ENCODE measurements at regions not wholly inside any gene's neighbourhood (a gene's known extent, or its start where the extent isn't known, plus 50 kb on each side); places are given as distances from the start of the nearest gene placed in this dataset.

- ChIA-PET POLR2A (no interaction called here), CTCF (no interaction called here)
- H3K27me3 ChIP-seq (ENCODE audit: control insufficient read depth, insufficient read depth, low read length): no peaks in the 10 kb centered on the region
- H3K9me3 ChIP-seq (ENCODE audit: control insufficient read depth, insufficient read depth, low read length): no peaks in the 10 kb centered on the region
- H3K4me3 ChIP-seq (ENCODE audit: low read depth, low read length): no peak overlapping the region
- no peak for DNase-seq (ENCODE audit: low read depth, low spot score)
- no peak overlapping the region for H3K27ac ChIP-seq (ENCODE audit: low read depth, low read length)
- TF ChIP-seq CTCF (IDR thresholded peaks at IDR 0.05; ENCODE audit: low read depth, low read length): no peak
These were observed 115.0 kb downstream of the UBE2U start for GRCh38 chr1:64318428-64318827.

- no peaks in the 10 kb centered on the region for H3K9me3 ChIP-seq (ENCODE audit: control insufficient read depth, insufficient read depth, low read length)
- DNase-seq (ENCODE audit: low read depth, low spot score): no peak
- ChIA-PET CTCF (no interaction called here), POLR2A (no interaction called here)
- no peak overlapping the region for H3K4me3 ChIP-seq (ENCODE audit: low read depth, low read length)
- no peaks in the 10 kb centered on the region for H3K27me3 ChIP-seq (ENCODE audit: control insufficient read depth, insufficient read depth, low read length)
- H3K27ac ChIP-seq (ENCODE audit: low read depth, low read length): no peak overlapping the region
- no peak for TF ChIP-seq CTCF (IDR thresholded peaks at IDR 0.05; ENCODE audit: low read depth, low read length)
These were observed 116.6 kb downstream of the UBE2U start for GRCh38 chr1:64320007-64320406.

GRCh38 chr1:64320470-64320869, 117.0 kb downstream of the UBE2U start:
- Histone ChIP-seq H3K27me3 (ENCODE audit: control insufficient read depth, insufficient read depth, low read length) (no peaks in the 10 kb centered on the region), H3K27ac (ENCODE audit: low read depth, low read length) (no peak overlapping the region), H3K9me3 (ENCODE audit: control insufficient read depth, insufficient read depth, low read length) (no peaks in the 10 kb centered on the region), H3K4me3 (ENCODE audit: low read depth, low read length) (no peak overlapping the region)
- DNase-seq (ENCODE audit: low read depth, low spot score): no peak
- TF ChIP-seq CTCF (IDR thresholded peaks at IDR 0.05; ENCODE audit: low read depth, low read length): no peak
- ChIA-PET CTCF (no interaction called here), POLR2A (no interaction called here)

- Histone ChIP-seq H3K27me3 (ENCODE audit: control insufficient read depth, insufficient read depth, low read length) (no peaks in the 10 kb centered on the region), H3K27ac (ENCODE audit: low read depth, low read length) (no peak overlapping the region), H3K4me3 (ENCODE audit: low read depth, low read length) (no peak overlapping the region), H3K9me3 (ENCODE audit: control insufficient read depth, insufficient read depth, low read length) (no peaks in the 10 kb centered on the region)
- POLR2A ChIA-PET: no interaction called here
- no peak for DNase-seq (ENCODE audit: low read depth, low spot score)
- CTCF ChIA-PET: no interaction called here
- no peak for TF ChIP-seq CTCF (IDR thresholded peaks at IDR 0.05; ENCODE audit: low read depth, low read length)
These were observed 117.6 kb downstream of the UBE2U start for GRCh38 chr1:64320922-64321614.

GRCh38 chr1:64323054-64323453, 119.6 kb downstream of the UBE2U start:
- H3K27ac ChIP-seq (ENCODE audit: low read depth, low read length): no peak overlapping the region
- no peaks in the 10 kb centered on the region for H3K9me3 ChIP-seq (ENCODE audit: control insufficient read depth, insufficient read depth, low read length)
- CTCF ChIA-PET: no interaction called here
- POLR2A ChIA-PET: no interaction called here
- no peak overlapping the region for H3K4me3 ChIP-seq (ENCODE audit: low read depth, low read length)
- H3K27me3 ChIP-seq (ENCODE audit: control insufficient read depth, insufficient read depth, low read length): no peaks in the 10 kb centered on the region
- DNase-seq (ENCODE audit: low read depth, low spot score): no peak
- no peak for TF ChIP-seq CTCF (IDR thresholded peaks at IDR 0.05; ENCODE audit: low read depth, low read length)

Measured in AG04450 (cell line).